ENCODE measurements at regions not wholly inside any gene's neighbourhood (a gene's known extent, or its start where the extent isn't known, plus 50 kb on each side); places are given as distances from the start of the nearest gene placed in this dataset.

GRCh38 chr10:111275091-111275490, 198.3 kb downstream of the ADRA2A start:
- TF ChIP-seq POLR2A (IDR thresholded peaks at IDR 0.05): no peak
- no peak for TF ChIP-seq EP300 (IDR thresholded peaks at IDR 0.05)

All from upper lobe of left lung (tissue), 4 donors.